GM18505 (cell line): ENCODE measurements at regions not wholly inside any gene's neighbourhood (a gene's known extent, or its start where the extent isn't known, plus 50 kb on each side); places are given as distances from the start of the nearest gene placed in this dataset.

Source experiments
- ATAC-seq: cut with Tn5 transposase; IDR thresholded peaks from one replicate; pipeline ENCODE4 v1.9.1; 2021; ENCODE audit not compliant: unreplicated experiment
- POLR2A ChIP-seq: IDR thresholded peaks from 4 replicates; pipeline ENCODE4 v1.6.1; 2011; ENCODE audit warnings: borderline replicate concordance; ENCODE audit not compliant: insufficient read depth, insufficient read length; ENCODE audit errors: extremely low read depth

DNA sequence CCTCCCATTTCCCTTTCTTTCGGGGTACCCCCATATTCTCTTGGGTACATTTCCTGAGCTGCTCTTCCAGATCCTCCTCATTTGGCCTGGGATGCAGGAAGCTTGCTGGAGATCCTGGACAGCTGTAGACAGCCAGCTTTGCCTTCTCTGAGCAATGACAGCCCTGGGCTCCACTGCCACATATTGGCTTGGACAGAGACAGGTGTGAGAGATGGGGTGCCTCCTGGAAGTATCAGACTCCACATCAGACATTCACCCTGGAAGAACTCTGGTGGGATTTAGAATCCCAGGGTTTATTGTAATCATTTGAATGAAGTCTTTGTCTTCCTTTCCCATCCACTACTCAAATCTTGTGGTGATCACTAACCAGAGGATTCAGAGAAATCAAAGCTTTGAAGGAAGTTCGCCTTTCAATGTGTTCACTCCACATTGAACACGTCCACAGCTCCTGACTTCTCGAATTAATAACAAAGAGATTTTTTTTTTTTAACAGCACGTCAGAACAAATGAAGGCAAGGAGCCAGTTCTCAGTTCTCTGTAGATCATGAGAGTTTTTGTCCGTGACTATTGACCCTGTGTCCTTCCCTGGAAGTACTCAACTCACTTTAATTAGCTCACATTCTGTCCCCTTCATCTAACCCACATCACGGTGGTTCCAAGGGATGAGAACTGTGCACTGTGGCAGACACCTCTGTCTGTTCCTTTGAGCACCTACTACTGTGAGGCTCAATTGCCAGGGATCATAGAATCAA lies 377.6 kb upstream of the TRIB2 start:
- no peak for ATAC-seq
- no peak for TF ChIP-seq POLR2A

DNA sequence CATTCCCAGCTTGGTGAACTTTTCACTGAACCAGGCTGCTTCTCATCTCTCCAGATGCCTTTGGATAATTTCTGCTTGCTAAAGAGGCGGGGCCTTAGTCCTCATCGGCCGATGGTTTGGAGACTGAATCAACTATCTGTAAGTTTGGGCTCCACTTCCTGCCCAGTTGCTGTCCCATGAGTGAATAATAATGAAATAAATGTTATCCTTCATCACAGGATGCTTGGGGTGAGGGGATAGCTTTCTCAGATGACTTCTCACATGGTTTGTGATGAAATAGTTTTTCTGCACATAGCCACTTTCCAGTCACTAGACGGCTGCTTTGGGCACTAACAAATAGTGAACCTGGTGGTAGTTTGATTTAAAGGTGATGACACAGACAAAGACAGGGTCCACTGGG lies 376.6 kb upstream of the TRIB2 start:
- ATAC-seq, result no peak
- TF ChIP-seq POLR2A, result no peak

DNA sequence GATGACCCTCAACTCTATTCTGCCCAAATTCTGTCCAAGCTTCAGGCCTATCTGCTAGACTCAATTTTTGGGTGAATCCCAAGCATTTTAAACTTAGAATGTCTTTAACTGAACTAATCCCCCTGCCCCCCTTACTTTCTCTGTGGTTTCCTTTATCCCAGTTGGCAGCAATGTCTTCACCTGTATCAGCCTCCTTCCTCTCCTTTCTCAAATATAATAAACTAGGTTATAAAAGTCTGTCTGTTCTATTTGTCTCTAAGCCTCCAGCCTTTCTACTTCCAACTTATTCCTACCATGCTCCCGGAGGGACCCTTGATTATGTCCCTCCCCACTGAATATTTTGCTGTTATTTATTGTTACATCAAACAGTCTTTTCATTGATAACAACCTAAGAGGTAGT lies 375.5 kb upstream of the TRIB2 start:
- no peak for TF ChIP-seq POLR2A
- no peak for ATAC-seq

DNA sequence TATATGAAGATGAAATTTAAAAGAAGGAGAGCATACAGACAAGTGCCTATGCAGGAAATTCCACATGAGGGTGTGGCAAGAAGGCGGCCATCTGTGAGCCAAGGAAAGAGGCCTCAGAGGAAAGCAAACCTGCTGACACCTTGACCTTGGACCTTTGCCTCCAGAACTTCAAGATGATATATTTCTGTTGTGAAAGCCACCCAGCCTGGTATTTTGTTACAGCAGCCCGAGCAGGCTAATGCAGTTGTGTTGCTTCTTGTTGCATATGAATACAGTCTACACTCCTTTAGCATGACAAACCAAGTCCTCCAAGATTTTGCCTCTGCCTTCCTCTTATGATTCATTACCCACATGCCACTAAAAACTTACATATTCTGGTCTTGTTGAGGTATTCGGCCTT lies 374.8 kb upstream of the TRIB2 start:
- no peak for ATAC-seq
- TF ChIP-seq POLR2A, result no peak

DNA sequence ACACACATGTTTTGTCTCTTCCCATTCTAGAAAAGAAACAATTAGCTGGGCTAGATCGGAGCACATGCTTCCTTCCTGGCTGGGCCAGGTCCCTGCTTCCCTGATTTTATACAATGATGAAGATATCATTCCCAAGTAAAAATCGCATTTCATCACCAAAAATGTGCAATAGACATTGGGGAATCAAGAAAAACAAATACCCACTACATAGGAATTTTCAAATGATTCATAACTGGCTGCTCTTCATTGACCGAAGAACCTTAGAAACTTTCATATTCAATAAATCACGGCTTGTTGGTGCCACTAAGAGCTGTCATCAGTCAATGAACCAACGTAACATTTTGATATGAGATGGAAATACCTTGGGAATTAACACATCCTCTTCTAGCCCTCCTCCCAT lies 373.6 kb upstream of the TRIB2 start:
- no peak for ATAC-seq
- no peak for TF ChIP-seq POLR2A

DNA sequence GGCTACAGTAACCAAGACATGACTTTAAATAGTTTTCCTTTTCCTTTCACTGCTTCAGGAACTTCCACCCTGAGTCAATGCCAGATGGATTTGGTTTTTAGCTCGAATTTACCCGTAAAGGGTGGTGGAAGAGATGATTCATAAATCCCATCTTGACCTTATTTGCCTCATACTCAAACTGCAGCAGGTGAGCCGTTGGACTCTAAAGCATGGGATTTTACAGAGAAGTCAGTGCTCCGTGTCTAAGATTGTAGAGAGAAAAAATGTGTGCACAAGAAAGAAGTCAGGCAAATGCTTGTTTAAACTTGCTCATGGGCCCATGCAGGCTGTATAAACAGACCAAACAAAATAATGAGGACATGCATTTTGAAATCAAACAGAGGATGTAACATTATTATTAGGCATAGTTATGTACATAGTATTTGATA lies 369.7 kb upstream of the TRIB2 start:
- ATAC-seq, result no peak
- TF ChIP-seq POLR2A, result no peak

DNA sequence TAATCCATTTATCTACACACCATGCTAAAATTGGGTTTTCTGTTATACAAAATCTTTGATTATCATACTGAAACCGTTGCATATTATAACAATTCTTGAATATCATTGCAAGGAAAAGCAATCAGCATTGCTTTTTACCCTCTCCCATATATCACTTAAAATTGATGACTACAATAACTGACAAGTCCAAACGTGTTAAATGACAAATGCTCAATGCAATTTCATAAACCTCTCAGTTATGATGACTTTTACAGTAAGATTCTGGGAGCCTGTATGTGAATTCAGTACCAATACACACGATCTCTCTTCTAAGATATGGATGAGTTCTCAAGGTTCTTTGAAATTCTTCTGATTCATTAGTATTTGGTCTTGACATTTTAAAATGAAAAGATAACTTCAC lies 368.5 kb upstream of the TRIB2 start:
- no peak for TF ChIP-seq POLR2A
- ATAC-seq, result no peak

DNA sequence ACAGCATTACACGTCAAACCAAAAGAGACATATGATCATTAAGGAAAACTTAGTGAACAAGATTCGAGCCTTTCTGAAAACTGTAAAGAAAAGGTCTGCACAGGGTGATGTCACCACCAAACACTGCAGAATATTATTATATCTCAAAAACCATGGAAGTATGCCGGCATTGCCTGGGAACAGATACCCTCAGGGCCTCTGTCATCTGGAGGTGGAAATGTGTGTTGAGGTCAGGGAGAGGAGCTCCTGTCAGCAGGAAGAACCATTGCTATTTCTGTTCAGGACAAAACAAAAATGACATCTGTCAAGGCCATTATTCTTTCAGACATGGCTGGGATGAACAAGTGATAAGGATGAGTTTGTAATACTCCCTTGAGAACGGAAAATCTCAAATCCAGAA lies 365.9 kb upstream of the TRIB2 start:
- TF ChIP-seq POLR2A, result no peak

DNA sequence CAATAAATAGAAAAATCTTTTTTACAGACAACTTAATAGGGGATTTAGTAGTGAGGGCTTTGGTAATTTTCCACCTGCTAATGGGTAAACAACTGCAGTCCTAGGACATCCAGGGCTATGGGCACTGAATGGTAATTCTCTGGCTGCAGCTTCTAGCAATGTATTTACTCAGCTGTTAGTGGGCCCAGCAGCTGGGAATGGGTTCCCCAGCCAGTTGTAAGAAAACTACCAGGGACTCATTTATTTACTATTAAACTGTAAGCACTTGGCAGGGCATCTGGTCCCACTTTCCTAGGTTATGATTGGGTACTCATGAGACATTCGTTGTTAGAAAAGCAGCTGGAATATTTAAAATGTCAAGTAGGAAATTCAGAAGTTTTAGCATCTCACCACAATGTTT lies 363.8 kb upstream of the TRIB2 start:
- TF ChIP-seq POLR2A, result no peak
- ATAC-seq, result no peak

More for the DNA sequence above, 365.9 kb upstream of the TRIB2 start:
- no peak for ATAC-seq

DNA sequence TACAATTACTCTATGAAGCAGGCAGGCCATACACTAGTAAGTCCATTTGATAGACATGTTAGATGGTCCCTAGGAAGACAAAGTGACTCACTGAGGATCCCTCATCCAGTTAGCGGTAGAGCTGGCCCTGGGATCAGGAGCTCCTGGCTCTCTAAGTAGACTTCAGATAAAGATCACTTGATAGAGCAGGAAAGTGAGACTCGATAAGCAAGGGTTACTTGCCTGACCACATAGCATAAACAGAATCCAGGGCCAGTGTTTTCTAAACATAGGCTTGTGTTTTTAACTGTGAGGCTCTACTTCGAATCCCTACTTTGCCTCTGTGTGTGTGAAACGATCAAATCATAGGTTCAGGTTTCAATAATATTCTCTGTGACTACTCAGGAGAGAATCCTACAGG lies 355.2 kb upstream of the TRIB2 start:
- no peak for ATAC-seq
- no peak for TF ChIP-seq POLR2A

DNA sequence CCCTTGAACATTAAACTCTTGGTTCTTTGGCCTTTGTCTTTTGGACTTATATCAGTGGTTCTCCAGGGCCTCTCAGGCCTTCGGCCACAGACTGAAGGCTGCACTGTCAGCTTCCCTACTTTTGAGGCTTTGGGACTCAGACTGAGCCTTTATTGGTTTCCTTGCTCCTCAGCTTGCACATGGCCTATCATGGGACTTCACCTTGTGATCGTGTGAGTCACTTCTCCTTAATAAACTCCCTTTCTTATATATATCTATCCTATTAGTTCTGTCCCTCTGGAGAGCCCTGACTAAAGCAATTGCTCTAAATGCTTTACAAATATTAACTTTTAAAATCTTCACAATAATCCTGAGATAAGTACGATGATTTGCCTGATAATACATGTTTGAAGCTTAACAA lies 353.6 kb upstream of the TRIB2 start:
- no peak for ATAC-seq
- no peak for TF ChIP-seq POLR2A

DNA sequence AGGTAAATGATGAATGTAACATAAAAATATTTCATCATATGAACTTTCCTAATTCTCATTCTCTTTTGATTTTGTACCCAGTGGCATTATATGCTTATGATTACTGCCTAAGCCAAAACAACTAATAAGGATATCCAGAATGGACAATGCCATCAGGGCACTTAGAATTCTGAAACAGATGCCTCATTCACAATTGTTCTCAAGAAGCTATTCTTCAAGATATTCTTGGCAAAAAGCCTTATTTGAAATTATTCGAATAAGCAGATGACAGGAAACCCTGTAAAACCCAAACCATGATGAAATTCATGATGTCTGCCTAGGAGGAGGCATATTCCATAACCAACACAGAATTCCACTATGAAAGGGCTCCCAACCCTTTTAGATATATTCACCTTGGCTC lies 353.2 kb upstream of the TRIB2 start:
- no peak for ATAC-seq
- TF ChIP-seq POLR2A, result no peak

DNA sequence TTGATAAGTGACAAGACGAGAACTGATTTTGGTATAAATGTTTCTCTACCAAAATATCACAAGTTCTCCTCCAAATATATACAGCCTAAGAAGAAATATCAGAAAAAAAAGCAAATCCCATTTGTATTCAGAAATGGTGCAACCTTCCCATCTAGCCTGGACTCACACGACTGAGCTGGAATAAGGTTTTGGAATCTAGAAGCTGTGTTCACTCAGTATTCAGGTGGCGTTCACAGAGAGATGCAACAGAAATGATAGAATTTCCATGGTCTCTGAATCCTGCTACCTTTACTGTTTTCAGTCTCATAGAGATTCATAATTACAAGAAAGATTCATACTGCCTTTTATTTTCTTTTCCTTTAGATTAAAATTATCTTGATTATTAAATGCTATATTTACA lies 347.2 kb upstream of the TRIB2 start:
- ATAC-seq, result no peak
- TF ChIP-seq POLR2A, result no peak

DNA sequence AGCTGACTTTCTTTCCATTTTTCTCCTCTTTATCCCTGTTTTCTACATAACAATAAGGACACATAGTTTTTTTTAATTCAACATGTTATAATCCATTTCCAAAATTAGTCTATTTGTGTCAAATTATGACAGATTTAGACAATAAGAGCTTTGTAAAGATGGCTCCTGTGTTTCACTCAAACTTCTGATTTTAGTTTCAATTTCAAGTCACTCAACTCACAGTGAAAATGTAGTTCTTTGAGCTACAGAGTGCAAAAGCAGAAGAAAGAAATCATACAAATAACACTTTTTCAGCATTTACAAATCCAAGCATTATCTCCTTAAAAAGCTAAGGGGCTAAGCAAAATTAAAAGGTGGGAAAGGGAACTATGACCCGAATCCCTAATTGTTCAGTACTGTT lies 340.7 kb upstream of the TRIB2 start:
- no peak for TF ChIP-seq POLR2A
- ATAC-seq, result no peak

DNA sequence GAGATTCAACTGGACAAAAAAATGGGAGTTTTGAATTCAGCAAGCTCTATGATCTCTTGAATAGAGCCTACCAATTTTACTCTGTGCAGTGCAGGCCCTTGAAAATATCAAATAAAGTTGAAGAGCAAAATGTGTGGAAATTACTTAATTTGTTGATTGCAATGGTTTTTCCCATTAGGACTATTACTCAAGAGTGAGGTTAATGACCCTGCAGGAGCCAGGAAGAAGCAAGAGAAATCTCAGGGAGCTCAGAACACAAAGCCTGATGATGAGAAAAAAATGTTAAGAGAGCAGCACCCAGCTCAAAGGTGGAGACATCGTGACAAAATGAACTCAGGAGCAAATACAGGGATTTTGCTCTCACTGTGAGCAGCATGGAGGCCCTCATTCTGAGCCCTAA lies 337.6 kb upstream of the TRIB2 start:
- no peak for TF ChIP-seq POLR2A
- ATAC-seq, result no peak

DNA sequence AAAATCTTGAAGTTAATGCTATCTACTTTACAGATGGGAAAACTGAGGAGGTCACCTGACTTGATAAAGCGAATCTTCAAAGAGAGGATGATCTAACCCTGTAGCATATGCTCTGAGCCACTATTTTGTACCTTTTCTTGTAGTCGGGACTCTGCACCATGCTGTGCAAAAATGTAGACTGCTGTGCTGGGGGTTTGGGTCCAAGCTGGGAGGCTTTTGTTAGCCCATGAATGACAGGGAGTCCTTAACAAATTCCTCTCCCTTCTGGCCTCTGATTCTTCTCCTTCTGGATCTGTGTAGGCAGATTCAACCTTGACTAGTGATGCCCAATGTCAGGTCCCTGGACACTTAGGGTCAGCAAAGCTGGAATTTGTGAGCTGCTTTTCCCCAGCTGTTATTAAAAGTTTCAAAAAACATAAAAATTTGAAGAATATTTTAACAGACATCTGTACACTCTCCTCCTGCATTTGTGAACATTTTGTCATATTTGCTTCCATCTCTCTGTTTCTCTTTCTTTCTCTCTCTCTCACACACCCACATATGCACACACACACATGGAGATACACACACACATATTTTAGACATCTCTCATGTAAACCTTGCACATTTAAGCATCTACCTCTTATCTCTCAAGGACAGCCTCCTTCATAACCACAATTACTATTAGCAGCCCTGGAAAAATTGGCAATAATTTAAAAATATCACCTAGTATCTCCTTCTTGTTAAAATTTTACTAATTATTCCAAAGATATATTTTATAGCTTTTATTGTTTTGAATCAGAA lies 335.0 kb upstream of the TRIB2 start:
- no peak for TF ChIP-seq POLR2A
- no peak for ATAC-seq
